Spleen (tissue), 7 donors: ENCODE measurements at regions not wholly inside any gene's neighbourhood (a gene's known extent, or its start where the extent isn't known, plus 50 kb on each side); places are given as distances from the start of the nearest gene placed in this dataset.

Experiments
- CTCF ChIP-seq, 11 experiments: fragments of 200-600 bp in 7 of 11; fragments of 450-650 bp in 4 of 11; sonication (generic) in 4 of 11; IDR thresholded peaks in 8 of 11; conservative IDR thresholded peaks in 3 of 11; 1 replicate in 7 of 11; 2 replicates in 4 of 11; pipeline versions ENCODE4 v1.4.0 to v1.8.0; 2016 to 2021; ENCODE audit warnings: antibody characterized with exemption in 11 of 11, inconsistent platforms in 4 of 11, mild to moderate bottlenecking in 1 of 11
- POLR2A ChIP-seq, 3 donors: fragments of 450-650 bp; IDR thresholded peaks; one replicate each; pipeline ENCODE4 v1.5.1; 2017; ENCODE audit warnings: antibody characterized with exemption in 3 of 3, mild to moderate bottlenecking in 1 of 3
- POLR2AphosphoS5 ChIP-seq, 3 donors: sonication (generic); formaldehyde crosslinking; IDR thresholded peaks; one replicate each; pipeline ENCODE4 v1.5.1; 2017; ENCODE audit warnings: antibody characterized with exemption in 3 of 3
- donor health status: DM: no; HTN: no; CAD: no; lungs with moderate emphysema.
- donor health status: DM: no; HTN: no; CAD: no.
- donor health status: DM: no; HTN: no; CAD: no.

GRCh38 chrX:97766501-97767095, 882.9 kb downstream of the RPA4 start:
- TF ChIP-seq CTCF (IDR thresholded peaks at IDR 0.05 in 8 of 11, conservative IDR thresholded peaks at IDR 0.05 in 3 of 11) (no peak), POLR2AphosphoS5 (IDR thresholded peaks at IDR 0.05) (no peak), POLR2A (IDR thresholded peaks at IDR 0.05) (no peak)
